ENCODE measurements at regions not wholly inside any gene's neighbourhood (a gene's known extent, or its start where the extent isn't known, plus 50 kb on each side); places are given as distances from the start of the nearest gene placed in this dataset.
"Not testable (repeated sequence)": the region's sequence is repeated elsewhere in the genome, so short reads cannot be mapped to it uniquely, and the experiment has no call there.

- H3K4me3 ChIP-seq (ENCODE audit: low read depth, low read length) = no peak overlapping the region
- no peak for TF ChIP-seq CTCF (IDR thresholded peaks at IDR 0.05; ENCODE audit: low read depth, low read length, missing control alignments)
- no peak for DNase-seq (ENCODE audit: low read depth)
Observed at GRCh38 chr6:148016013-148016412, 326.6 kb upstream of the SASH1 start.

DNA sequence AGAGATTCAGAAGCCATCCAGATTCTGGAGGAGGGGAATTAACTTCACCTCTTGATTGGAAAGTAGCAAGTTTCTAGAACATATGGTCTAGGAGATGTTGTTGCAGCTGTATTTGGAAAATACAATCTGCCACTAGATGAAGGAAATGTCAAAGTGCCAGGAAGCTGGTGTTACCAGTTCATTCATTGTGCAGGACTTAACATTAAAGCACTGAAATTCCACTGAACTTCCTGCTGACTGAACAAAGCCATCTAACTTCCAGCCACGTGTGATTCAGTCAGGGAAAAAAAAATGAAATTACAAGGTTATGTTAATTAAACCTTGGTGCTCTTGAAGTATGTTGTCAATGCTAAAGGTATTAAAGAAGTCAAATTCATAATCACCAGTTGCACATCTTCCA, 321.5 kb upstream of the SASH1 start:
- DNase-seq (ENCODE audit: low read depth) = no peak
- TF ChIP-seq CTCF (IDR thresholded peaks at IDR 0.05; ENCODE audit: low read depth, low read length, missing control alignments) = no peak
- H3K4me3 ChIP-seq (ENCODE audit: low read depth, low read length) = no peak overlapping the region

GRCh38 chr6:148021699-148022098, 320.9 kb upstream of the SASH1 start:
- DNase-seq (ENCODE audit: low read depth) = no peak
- no peak for TF ChIP-seq CTCF (IDR thresholded peaks at IDR 0.05; ENCODE audit: low read depth, low read length, missing control alignments)
- no peak overlapping the region for H3K4me3 ChIP-seq (ENCODE audit: low read depth, low read length)

DNA sequence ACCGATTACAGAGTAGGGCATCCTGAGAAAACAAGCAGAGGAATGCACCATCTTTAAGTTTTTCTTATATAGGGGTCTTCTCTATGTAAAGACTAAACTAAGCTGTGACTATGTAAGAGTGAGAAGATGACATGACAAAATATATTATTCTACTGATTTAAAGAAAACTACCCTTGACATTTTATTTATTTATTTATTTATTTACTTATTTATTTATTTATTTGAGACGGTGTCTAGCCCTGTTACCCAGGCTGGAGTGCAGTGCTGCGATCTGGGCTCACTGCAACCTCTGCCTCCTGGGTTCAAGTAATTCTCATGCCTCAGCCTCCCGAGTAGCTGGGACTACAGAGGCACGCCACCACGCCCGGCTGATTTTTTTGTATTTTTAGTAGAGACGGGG, 320.4 kb upstream of the SASH1 start:
- H3K4me3 ChIP-seq (ENCODE audit: low read depth, low read length); DNase-seq (ENCODE audit: low read depth): not testable (repeated sequence)

GRCh38 chr6:148027201-148027600, 315.4 kb upstream of the SASH1 start:
- no peak overlapping the region for H3K4me3 ChIP-seq (ENCODE audit: low read depth, low read length)
- TF ChIP-seq CTCF (IDR thresholded peaks at IDR 0.05; ENCODE audit: low read depth, low read length, missing control alignments) = no peak
- no peak for DNase-seq (ENCODE audit: low read depth)

GRCh38 chr6:148035806-148036390, 306.7 kb upstream of the SASH1 start:
- no peak for DNase-seq (ENCODE audit: low read depth)
- TF ChIP-seq CTCF (IDR thresholded peaks at IDR 0.05; ENCODE audit: low read depth, low read length, missing control alignments) = no peak
- no peak overlapping the region for H3K4me3 ChIP-seq (ENCODE audit: low read depth, low read length)

- TF ChIP-seq CTCF (IDR thresholded peaks at IDR 0.05; ENCODE audit: low read depth, low read length, missing control alignments) = no peak
- no peak overlapping the region for H3K4me3 ChIP-seq (ENCODE audit: low read depth, low read length)
- DNase-seq (ENCODE audit: low read depth) = no peak
Observed at GRCh38 chr6:148037496-148037895, 305.1 kb upstream of the SASH1 start.

Measured in GM12864 (cell line).